Testis (tissue), 2 donors: ENCODE measurements at regions not wholly inside any gene's neighbourhood (a gene's known extent, or its start where the extent isn't known, plus 50 kb on each side); places are given as distances from the start of the nearest gene placed in this dataset.

Source experiments
- POLR2A ChIP-seq: fragments of 450-650 bp; IDR thresholded peaks from one replicate; pipeline ENCODE4 v1.6.1; 2017; ENCODE audit warnings: antibody characterized with exemption, mild to moderate bottlenecking, moderate library complexity
- TF ChIP-seq, protein P1 (sequence below), 3 experiments: fragments of 450-650 bp in 2 of 3; fragments of 200-600 bp in 1 of 3; sonication (generic) in 1 of 3; IDR thresholded peaks; one replicate each; pipeline ENCODE4 v1.5.1; 2016 to 2019; ENCODE audit warnings: antibody characterized with exemption in 3 of 3, mild to moderate bottlenecking in 2 of 3, moderate library complexity in 1 of 3

DNA sequence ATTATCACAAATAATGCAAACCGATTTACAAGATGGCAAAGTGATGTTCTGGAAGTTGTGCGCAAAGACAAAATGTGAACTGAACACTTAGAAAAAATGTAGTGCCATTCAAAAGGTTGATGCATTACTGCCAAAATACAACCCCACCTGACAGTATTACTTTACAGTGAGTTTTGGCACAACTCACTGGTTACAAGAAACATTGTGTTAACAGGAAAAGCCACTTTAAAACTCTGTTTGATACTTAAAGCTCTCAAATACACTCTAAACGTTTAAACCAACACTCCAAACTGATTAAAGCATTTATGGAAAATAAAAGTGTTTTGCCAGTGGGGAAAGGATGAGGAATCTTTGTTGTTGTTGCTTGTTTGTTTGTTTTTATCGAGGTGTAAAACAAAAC, 173.4 kb upstream of the SATB2 start:
- TF ChIP-seq, protein P1, sequence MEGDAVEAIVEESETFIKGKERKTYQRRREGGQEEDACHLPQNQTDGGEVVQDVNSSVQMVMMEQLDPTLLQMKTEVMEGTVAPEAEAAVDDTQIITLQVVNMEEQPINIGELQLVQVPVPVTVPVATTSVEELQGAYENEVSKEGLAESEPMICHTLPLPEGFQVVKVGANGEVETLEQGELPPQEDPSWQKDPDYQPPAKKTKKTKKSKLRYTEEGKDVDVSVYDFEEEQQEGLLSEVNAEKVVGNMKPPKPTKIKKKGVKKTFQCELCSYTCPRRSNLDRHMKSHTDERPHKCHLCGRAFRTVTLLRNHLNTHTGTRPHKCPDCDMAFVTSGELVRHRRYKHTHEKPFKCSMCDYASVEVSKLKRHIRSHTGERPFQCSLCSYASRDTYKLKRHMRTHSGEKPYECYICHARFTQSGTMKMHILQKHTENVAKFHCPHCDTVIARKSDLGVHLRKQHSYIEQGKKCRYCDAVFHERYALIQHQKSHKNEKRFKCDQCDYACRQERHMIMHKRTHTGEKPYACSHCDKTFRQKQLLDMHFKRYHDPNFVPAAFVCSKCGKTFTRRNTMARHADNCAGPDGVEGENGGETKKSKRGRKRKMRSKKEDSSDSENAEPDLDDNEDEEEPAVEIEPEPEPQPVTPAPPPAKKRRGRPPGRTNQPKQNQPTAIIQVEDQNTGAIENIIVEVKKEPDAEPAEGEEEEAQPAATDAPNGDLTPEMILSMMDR (IDR thresholded peaks at IDR 0.05), result no peak
- TF ChIP-seq POLR2A, result no peak
